OCI-LY3 (cell line): ENCODE measurements at regions not wholly inside any gene's neighbourhood (a gene's known extent, or its start where the extent isn't known, plus 50 kb on each side); places are given as distances from the start of the nearest gene placed in this dataset.

Experiments
- H2AFZ ChIP-seq: fragments of 200-600, 300-600 bp; shearing (Covaris generic); 2 replicates; pipeline ENCODE4 v1.6.0; 2014; ENCODE audit warnings: antibody characterized with exemption, low read depth, low read length
- H3K27ac ChIP-seq: fragments of 200-600, 300-600 bp; sonication (generic); 2 replicates; pipeline ENCODE4 v1.5.1; 2014; ENCODE audit warnings: mild to moderate bottlenecking, low read length, moderate library complexity, mixed read lengths
- H3K27me3 ChIP-seq: fragments of 200-600, 300-600 bp; sonication (generic); 2 replicates; pipeline ENCODE4 v1.6.1; 2014; ENCODE audit warnings: low read depth, low read length, mixed read lengths
- H3K36me3 ChIP-seq: fragments of 200-600, 300-600 bp; sonication (generic); replicated peaks from 2 replicates; pipeline ENCODE3; 2014; ENCODE audit warnings: low read depth, low read length, mixed read lengths
- H3K4me1 ChIP-seq: fragments of 300-600, 200-600 bp; sonication (generic); 2 replicates; pipeline ENCODE4 v1.6.1; 2014; ENCODE audit warnings: low read length, mixed read lengths
- H3K4me2 ChIP-seq: fragments of 200-600, 300-600 bp; sonication (generic); 2 replicates; pipeline ENCODE4 v1.6.1; 2014; ENCODE audit warnings: low read length, mixed read lengths
- H3K4me3 ChIP-seq: fragments of 300-600, 200-600 bp; sonication (generic); 2 replicates; pipeline ENCODE4 v1.5.1; 2014; ENCODE audit warnings: antibody characterized with exemption, mild to moderate bottlenecking, low read length, moderate library complexity
- H3K79me2 ChIP-seq: fragments of 300-600, 200-600 bp; shearing (Covaris generic); 2 replicates; pipeline ENCODE4 v1.6.1; 2014; ENCODE audit warnings: mild to moderate bottlenecking, low read length, mixed read lengths
- H3K9ac ChIP-seq: fragments of 300-600, 200-600 bp; shearing (Covaris generic); 2 replicates; pipeline ENCODE4 v1.6.0; 2014; ENCODE audit warnings: mild to moderate bottlenecking, low read length, moderate library complexity
- H3K9me3 ChIP-seq: fragments of 200-600, 300-600 bp; shearing (Covaris generic); 2 replicates; pipeline ENCODE4 v1.6.1; 2014; ENCODE audit warnings: low read length, mixed read lengths; ENCODE audit not compliant: insufficient read depth
- H4K20me1 ChIP-seq: fragments of 200-600, 300-600 bp; sonication (generic); 2 replicates; pipeline ENCODE4 v1.6.1; 2016; ENCODE audit warnings: low read length, mixed read lengths; ENCODE audit not compliant: insufficient read depth
- EZH2phosphoT487 ChIP-seq: fragments of 200-600 bp; shearing (Covaris generic); IDR thresholded peaks from 2 replicates; pipeline ENCODE4 v1.6.1; 2018; ENCODE audit warnings: antibody characterized with exemption, mixed run types, low read depth
- TF ChIP-seq, protein P1 (sequence below): fragments of 200-600, 300-600 bp; sonication (generic); IDR thresholded peaks from 2 replicates; pipeline ENCODE4 v1.5.1; 2014; ENCODE audit warnings: antibody characterized with exemption, low read length, low read depth

DNA sequence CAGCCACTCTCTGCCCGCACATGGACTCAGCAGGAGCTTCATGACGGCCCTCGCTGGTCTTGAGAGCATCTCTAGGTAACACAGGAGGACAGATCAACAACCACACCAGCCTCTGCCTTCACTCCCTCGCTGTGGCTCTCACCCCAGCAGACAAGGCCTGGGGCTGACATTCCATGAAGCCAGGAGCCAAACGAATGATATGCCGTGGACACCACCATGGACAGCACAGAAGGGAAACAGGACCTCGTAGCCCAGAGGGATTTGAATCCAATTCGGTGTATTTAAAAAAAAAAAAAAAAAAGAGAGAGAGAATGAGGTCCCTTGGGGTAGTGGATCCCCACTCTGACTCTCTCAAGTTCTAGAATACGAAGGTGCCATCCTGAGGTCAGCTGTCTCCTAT lies 385.5 kb downstream of the SHANK2 start:
- Histone ChIP-seq H3K27ac (no peak overlapping the region), H3K4me2 (no peak overlapping the region), H3K4me1 (no peaks in the 10 kb centered on the region), H3K27me3 (peaks cover 10% of the 10 kb centered on the region), H3K4me3 (no peak overlapping the region), H3K9ac (no peak overlapping the region), H3K79me2 (no peaks in the 10 kb centered on the region), H4K20me1 (0 out of 2 replicates have a peak, but pooled peaks cover 3% of the 10 kb centered on the region), H3K9me3 (no peaks in the 10 kb centered on the region), H2AFZ (no peak overlapping the region), H3K36me3 (no peaks in the 10 kb centered on the region)
- no peak for TF ChIP-seq EZH2phosphoT487
- TF ChIP-seq, protein P1, sequence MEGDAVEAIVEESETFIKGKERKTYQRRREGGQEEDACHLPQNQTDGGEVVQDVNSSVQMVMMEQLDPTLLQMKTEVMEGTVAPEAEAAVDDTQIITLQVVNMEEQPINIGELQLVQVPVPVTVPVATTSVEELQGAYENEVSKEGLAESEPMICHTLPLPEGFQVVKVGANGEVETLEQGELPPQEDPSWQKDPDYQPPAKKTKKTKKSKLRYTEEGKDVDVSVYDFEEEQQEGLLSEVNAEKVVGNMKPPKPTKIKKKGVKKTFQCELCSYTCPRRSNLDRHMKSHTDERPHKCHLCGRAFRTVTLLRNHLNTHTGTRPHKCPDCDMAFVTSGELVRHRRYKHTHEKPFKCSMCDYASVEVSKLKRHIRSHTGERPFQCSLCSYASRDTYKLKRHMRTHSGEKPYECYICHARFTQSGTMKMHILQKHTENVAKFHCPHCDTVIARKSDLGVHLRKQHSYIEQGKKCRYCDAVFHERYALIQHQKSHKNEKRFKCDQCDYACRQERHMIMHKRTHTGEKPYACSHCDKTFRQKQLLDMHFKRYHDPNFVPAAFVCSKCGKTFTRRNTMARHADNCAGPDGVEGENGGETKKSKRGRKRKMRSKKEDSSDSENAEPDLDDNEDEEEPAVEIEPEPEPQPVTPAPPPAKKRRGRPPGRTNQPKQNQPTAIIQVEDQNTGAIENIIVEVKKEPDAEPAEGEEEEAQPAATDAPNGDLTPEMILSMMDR, result no peak

DNA sequence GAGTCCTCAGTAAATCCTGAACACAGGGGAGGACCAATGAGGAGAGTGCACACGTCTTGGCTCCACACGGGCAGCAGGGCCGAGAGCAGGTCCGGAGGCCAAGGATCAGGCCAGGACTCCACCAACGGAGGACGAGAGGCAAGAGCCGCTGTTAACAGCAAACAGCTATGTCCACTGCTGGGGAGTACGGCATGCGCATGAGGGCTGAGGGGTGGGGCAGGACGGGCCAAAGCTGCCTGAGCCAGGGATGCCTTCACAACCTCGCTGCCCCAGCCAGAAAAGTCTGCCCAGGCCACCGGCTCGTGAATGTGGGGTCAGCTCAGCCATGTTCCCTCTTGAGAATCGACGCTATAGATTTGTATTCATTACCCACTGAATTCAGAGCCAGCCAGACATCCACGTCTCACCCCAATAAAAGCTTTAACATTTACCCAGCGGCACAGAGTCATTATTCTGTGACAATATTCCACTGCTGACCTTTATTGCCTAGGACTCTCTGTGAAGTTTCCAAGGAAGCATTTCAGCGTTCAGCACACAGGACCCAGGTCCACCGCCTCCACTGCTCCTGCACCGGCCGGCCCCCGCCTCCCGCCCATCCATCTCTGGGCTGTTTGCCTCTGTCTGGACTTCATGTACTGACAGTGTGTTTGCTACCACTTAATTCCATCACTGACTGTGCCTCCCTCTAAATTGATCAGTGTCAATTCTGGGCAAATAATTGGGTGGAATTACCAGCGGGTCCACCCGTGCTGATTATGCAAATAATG lies 384.9 kb downstream of the SHANK2 start:
- Histone ChIP-seq H3K27me3 (peaks cover 10% of the 10 kb centered on the region), H3K9ac (no peak overlapping the region), H3K27ac (no peak overlapping the region), H3K4me3 (no peak overlapping the region), H3K4me2 (no peak overlapping the region), H3K4me1 (no peaks in the 10 kb centered on the region), H3K36me3 (no peaks in the 10 kb centered on the region), H2AFZ (no peak overlapping the region), H3K79me2 (no peaks in the 10 kb centered on the region), H3K9me3 (no peaks in the 10 kb centered on the region), H4K20me1 (0 out of 2 replicates have a peak, but pooled peaks cover 3% of the 10 kb centered on the region)
- no peak for TF ChIP-seq EZH2phosphoT487
- TF ChIP-seq, protein P1, result no peak

DNA sequence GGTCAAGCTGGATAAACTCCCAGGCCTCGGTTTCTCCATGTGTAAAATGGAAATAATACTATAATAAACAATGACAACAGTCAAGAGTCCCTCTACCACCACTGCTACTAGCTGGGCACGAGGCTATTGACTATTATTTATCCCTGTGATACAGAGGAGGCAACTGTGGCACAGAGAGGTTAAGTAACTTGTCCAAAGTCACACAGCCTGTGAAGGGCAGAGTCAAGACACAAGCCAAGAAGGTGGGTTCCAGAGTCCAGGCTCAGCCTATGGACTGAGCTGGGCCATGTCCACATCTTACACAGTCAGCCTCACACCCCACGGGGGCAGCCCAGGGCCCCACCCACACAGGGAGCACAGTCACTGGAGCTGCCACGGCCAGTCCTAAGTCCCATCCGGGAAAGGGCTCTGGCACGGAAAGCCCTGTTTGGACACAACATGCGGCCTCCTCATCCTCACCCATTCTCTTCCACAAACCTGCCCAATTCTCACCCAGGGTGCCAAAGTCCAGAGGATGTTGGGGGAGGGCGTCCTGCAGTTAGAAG lies 384.0 kb downstream of the SHANK2 start:
- Histone ChIP-seq H3K36me3 (no peaks in the 10 kb centered on the region), H3K9me3 (no peaks in the 10 kb centered on the region), H3K79me2 (no peaks in the 10 kb centered on the region), H3K9ac (no peak overlapping the region), H2AFZ (no peak overlapping the region), H3K4me2 (no peak overlapping the region), H3K27ac (no peak overlapping the region), H3K4me3 (no peak overlapping the region), H4K20me1 (0 out of 2 replicates have a peak, but pooled peaks cover 3% of the 10 kb centered on the region), H3K27me3 (peaks cover 8% of the 10 kb centered on the region; the same call in 1 of the 2 replicates), H3K4me1 (no peaks in the 10 kb centered on the region)
- TF ChIP-seq EZH2phosphoT487, result no peak
- TF ChIP-seq, protein P1, result no peak

DNA sequence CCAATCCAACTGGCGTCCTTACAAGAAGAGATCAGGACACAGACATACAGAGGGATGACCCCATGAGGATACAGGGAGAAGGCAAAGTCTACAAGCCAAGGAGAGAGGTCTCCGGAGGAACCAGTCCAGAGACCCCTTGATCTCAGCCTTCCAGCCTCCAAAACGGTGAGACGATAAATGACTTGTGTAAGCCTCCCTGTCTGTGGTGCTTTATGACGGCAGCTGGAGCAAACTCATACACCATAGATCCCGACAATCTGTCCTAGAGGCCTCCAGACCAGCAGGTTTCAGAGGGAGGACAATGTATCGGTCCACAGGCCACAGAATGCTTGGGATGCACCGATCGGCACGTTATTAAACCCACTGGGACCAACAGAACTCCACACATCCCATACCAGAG lies 383.3 kb downstream of the SHANK2 start:
- TF ChIP-seq, protein P1, result no peak
- TF ChIP-seq EZH2phosphoT487, result no peak
- no peak overlapping the region for H3K4me2 ChIP-seq

More for the DNA sequence above, 383.3 kb downstream of the SHANK2 start:
- no peak overlapping the region for H2AFZ ChIP-seq
- H3K4me1 ChIP-seq, result no peaks in the 10 kb centered on the region
- H3K79me2 ChIP-seq, result no peaks in the 10 kb centered on the region
- 0 out of 2 replicates have a peak, but pooled peaks cover 3% of the 10 kb centered on the region for H4K20me1 ChIP-seq
- no peaks in the 10 kb centered on the region for H3K9me3 ChIP-seq
- H3K36me3 ChIP-seq, result no peaks in the 10 kb centered on the region
- H3K4me3 ChIP-seq, result no peak overlapping the region
- no peak overlapping the region for H3K27ac ChIP-seq
- no peak overlapping the region for H3K9ac ChIP-seq
- peaks cover 8% of the 10 kb centered on the region; the same call in 1 of the 2 replicates for H3K27me3 ChIP-seq
